Activated CD4-positive, alpha-beta T cell treated with anti-CD3 and anti-CD28 coated beads, Interleukin-10, Interleukin-2, amounts not matched to agents 100 ng/mL and 50 ng/mL, durations not matched to agents 16 hours and 8 hours (primary cell): ENCODE measurements at regions not wholly inside any gene's neighbourhood (a gene's known extent, or its start where the extent isn't known, plus 50 kb on each side); places are given as distances from the start of the nearest gene placed in this dataset.
"Not testable (repeated sequence)": the region's sequence is repeated elsewhere in the genome, so short reads cannot be mapped to it uniquely, and the experiment has no call there.

Source experiments
- DNase-seq: peaks from one replicate; pipeline ENCODE4 v3.0.0-alpha.2; 2020

- DNase-seq = peak; percentile 3
Observed at GRCh38 chrX:44669626-44670025, 127.0 kb upstream of the FUNDC1 start.

- no peak for DNase-seq
Observed at GRCh38 chrX:44667771-44668170, 125.1 kb upstream of the FUNDC1 start.

DNA sequence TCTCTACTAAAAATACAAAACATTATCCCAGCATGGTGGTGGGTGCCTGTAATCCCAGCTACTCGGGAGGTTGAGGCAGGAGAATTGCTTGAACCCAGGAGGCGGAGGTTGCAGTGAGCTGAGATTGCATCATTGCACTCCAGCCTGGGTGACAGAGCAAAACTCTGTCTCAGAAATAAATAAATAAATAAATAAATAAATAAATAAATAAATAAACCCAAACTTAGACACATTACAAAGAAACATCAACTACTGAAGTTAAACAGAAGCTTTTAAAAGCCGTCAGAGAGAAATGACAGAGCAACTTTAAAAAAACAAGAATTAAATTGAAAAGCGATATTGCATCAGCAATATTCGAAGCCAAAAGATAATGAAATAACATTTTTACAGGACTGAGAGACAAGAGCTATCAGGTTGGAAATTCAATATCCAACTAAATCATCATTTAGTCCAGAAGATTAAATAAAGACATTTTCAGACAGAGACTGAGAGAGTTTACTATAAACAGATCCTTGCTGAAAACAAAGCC, 115.1 kb upstream of the FUNDC1 start:
- not testable (repeated sequence) for DNase-seq

- no peak for DNase-seq
Observed at GRCh38 chrX:44651358-44651757, 108.7 kb upstream of the FUNDC1 start.

GRCh38 chrX:44643723-44644122, 101.1 kb upstream of the FUNDC1 start:
- no peak for DNase-seq

DNA sequence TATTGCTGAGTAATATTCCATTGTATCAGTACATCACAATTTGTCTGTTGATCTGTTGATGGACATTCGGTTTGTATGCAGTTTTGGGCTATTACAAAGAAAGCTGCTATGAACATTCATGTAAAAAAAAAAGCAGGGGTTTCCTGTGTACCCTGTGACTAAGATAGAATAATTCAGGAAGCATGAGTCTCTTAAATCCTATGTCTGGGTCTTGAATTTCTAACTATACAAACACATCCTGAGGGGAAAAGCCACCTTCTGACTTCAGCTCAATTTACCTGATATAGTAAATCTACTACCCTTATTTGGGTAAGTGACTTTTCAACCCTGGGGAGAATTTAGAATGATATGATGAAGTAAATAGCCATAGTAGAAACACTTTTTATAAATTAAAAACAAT, 94.6 kb upstream of the FUNDC1 start:
- no peak for DNase-seq

- no peak for DNase-seq
Observed at GRCh38 chrX:44621078-44621477, 78.4 kb upstream of the FUNDC1 start.

DNA sequence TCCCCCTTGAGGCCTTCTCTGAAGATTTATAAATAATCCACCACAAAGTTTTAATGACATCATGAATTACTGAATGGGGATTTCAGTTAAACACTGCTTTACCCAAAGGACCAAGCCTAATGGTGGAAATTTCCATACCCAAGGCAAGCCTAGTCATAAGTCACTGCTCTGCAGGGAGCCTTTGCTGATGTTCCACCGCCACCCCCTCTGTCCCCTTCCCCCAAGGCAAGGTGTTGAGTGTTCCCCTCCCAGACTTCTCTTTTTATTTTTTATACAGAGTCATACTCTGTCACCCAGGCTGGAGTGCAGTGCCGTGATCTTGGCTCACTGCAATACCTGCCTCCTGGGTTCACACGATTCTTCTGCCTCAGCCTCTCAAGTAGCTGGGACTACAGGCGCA, 76.4 kb upstream of the FUNDC1 start:
- no peak for DNase-seq

- DNase-seq = no peak
Observed at GRCh38 chrX:44596277-44596676, 53.6 kb upstream of the FUNDC1 start.
